RPMI7951 (cell line): ENCODE measurements at regions not wholly inside any gene's neighbourhood (a gene's known extent, or its start where the extent isn't known, plus 50 kb on each side); places are given as distances from the start of the nearest gene placed in this dataset.
"Not testable (repeated sequence)": the region's sequence is repeated elsewhere in the genome, so short reads cannot be mapped to it uniquely, and the experiment has no call there.

Experiments used
- DNase-seq: peaks from one replicate; pipeline ENCODE4 v3.0.0-alpha.2; 2012; ENCODE audit warnings: low read depth

- no peak for DNase-seq
Observed at GRCh38 chr7:25596443-25596842, 368.2 kb upstream of the NPVF start.

- peak; percentile 3 for DNase-seq
Observed at GRCh38 chr7:25597946-25598345, 369.7 kb upstream of the NPVF start.

- no peak for DNase-seq
Observed at GRCh38 chr7:25598765-25599164, 370.5 kb upstream of the NPVF start.

- no peak for DNase-seq
Observed at GRCh38 chr7:25600262-25600920, 372.1 kb upstream of the NPVF start.

- not testable (repeated sequence) for DNase-seq
Observed at GRCh38 chr7:25602730-25603426, 374.6 kb upstream of the NPVF start.

GRCh38 chr7:25603427-25603740, 375.1 kb upstream of the NPVF start:
- DNase-seq, result not testable (repeated sequence)

GRCh38 chr7:25611196-25611595, 382.9 kb upstream of the NPVF start:
- DNase-seq, result no peak

GRCh38 chr7:25613912-25614311, 385.6 kb upstream of the NPVF start:
- no peak for DNase-seq

GRCh38 chr7:25614415-25614814, 386.1 kb upstream of the NPVF start:
- DNase-seq, result no peak

- DNase-seq, result no peak
Observed at GRCh38 chr7:25615003-25615402, 386.7 kb upstream of the NPVF start.

GRCh38 chr7:25615593-25615992, 387.3 kb upstream of the NPVF start:
- DNase-seq, result no peak

GRCh38 chr7:25617214-25617613, 388.9 kb upstream of the NPVF start:
- no peak for DNase-seq

- no peak for DNase-seq
Observed at GRCh38 chr7:25617673-25618072, 389.4 kb upstream of the NPVF start.

- no peak for DNase-seq
Observed at GRCh38 chr7:25619381-25619780, 391.1 kb upstream of the NPVF start.

- no peak for DNase-seq
Observed at GRCh38 chr7:25619963-25620799, 391.9 kb upstream of the NPVF start.

GRCh38 chr7:25621993-25622392, 393.7 kb upstream of the NPVF start:
- no peak for DNase-seq

GRCh38 chr7:25622695-25623094, 394.4 kb upstream of the NPVF start:
- no peak for DNase-seq

GRCh38 chr7:25624051-25624450, 395.8 kb upstream of the NPVF start:
- no peak for DNase-seq

GRCh38 chr7:25624833-25625232, 396.5 kb upstream of the NPVF start:
- DNase-seq, result no peak

GRCh38 chr7:25625306-25625992, 397.2 kb upstream of the NPVF start:
- DNase-seq, result no peak

GRCh38 chr7:25626451-25627131, 398.3 kb upstream of the NPVF start:
- no peak for DNase-seq

GRCh38 chr7:25628446-25628845, 400.2 kb upstream of the NPVF start:
- no peak for DNase-seq
